ENCODE measurements at regions not wholly inside any gene's neighbourhood (a gene's known extent, or its start where the extent isn't known, plus 50 kb on each side); places are given as distances from the start of the nearest gene placed in this dataset.

DNA sequence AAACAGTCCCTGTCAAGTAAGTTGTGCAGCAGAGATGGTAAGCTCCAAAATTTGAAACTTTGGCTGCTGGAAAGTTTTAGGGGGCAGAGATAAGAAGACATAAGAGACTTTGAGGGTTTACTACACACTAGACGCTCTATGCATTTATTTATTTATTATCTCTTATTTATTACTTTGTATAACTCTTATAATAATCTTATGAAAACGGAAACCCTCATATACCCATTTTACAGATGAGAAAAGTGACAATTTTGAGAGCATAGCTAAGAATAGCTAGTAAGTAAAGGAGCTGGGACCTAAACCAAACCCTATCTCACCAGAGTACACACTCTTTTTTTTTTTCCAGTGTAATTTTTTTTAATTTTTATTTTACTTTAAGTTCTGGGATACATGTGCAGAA, 112.8 kb upstream of the PKDCC start:
- H3K27ac ChIP-seq = no peak overlapping the region
- TF ChIP-seq ZFX (IDR thresholded peaks at IDR 0.05) = no peak
- TF ChIP-seq, protein P1, sequence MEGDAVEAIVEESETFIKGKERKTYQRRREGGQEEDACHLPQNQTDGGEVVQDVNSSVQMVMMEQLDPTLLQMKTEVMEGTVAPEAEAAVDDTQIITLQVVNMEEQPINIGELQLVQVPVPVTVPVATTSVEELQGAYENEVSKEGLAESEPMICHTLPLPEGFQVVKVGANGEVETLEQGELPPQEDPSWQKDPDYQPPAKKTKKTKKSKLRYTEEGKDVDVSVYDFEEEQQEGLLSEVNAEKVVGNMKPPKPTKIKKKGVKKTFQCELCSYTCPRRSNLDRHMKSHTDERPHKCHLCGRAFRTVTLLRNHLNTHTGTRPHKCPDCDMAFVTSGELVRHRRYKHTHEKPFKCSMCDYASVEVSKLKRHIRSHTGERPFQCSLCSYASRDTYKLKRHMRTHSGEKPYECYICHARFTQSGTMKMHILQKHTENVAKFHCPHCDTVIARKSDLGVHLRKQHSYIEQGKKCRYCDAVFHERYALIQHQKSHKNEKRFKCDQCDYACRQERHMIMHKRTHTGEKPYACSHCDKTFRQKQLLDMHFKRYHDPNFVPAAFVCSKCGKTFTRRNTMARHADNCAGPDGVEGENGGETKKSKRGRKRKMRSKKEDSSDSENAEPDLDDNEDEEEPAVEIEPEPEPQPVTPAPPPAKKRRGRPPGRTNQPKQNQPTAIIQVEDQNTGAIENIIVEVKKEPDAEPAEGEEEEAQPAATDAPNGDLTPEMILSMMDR (conservative IDR thresholded peaks at IDR 0.05) = no peak

GRCh38 chr2:41935825-41936224, 112.0 kb upstream of the PKDCC start:
- no peak overlapping the region for H3K27ac ChIP-seq
- TF ChIP-seq, protein P1 (conservative IDR thresholded peaks at IDR 0.05) = no peak
- TF ChIP-seq ZFX (IDR thresholded peaks at IDR 0.05) = no peak

DNA sequence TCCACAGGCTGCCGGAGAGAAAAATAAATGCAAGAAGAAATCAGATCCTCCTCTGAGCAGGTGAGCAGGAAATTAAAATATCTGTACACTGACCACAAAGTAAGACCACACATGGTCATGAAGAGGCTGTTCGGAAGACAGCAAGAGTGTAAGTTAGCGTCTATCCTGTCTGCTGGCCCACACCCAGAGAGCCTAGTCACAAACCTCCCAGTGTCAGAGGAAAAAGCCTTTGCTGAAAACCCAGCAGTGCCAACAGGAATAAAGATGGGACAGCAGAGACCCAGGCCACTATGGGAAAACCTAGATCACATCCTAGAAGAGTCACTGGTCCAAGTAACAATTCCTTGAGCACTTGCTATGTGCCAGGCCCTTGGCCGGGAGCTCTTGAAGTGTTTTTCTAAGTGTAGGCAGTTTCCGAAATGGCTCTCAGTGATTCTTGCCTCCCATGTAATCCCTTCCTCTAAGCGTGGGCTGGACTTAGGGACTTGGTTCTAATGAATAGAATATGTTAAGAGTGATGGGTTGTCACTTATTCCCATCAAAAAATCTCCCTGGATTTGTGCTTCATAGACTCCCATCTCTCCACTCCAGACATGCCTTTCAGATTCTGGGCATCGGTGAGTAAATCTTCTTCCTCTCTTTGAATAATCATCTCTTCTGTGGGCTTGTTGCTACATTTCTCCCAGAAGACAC, 110.9 kb upstream of the PKDCC start:
- TF ChIP-seq ZFX (IDR thresholded peaks at IDR 0.05) = no peak
- H3K27ac ChIP-seq = no peak overlapping the region

DNA sequence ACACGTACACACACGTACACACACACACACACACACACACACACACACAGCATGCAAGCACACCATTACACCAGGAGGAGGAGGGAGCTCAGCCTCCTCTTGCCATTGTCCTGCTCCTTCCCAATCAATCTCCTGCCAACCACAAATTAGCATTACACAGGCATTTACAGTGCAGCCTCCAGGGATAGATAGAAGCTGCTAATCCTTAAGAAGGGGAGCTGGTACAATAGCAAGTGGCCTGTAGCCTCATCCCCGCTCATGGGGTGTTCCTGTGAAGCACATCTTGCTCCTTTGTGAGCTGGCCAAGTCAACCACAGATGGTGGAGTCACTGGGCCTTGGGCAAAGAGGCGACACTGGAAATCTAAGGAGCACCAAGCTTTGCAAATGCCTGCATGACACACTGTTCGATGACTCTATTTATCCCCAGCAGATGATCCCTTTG, 110.3 kb upstream of the PKDCC start:
- TF ChIP-seq ZFX (IDR thresholded peaks at IDR 0.05) = no peak
- TF ChIP-seq, protein P1 (conservative IDR thresholded peaks at IDR 0.05) = no peak
- H3K27ac ChIP-seq = no peak overlapping the region

GRCh38 chr2:41937921-41938708, 109.7 kb upstream of the PKDCC start:
- no peak overlapping the region for H3K27ac ChIP-seq
- TF ChIP-seq ZFX (IDR thresholded peaks at IDR 0.05) = no peak
- TF ChIP-seq, protein P1 (conservative IDR thresholded peaks at IDR 0.05) = no peak

- no peak for TF ChIP-seq ZFX (IDR thresholded peaks at IDR 0.05)
- TF ChIP-seq, protein P1 (conservative IDR thresholded peaks at IDR 0.05) = no peak
- H3K27ac ChIP-seq = no peak overlapping the region
These were observed 107.6 kb upstream of the PKDCC start for GRCh38 chr2:41940060-41940744.

GRCh38 chr2:41940745-41941063, 107.1 kb upstream of the PKDCC start:
- H3K27ac ChIP-seq = no peak overlapping the region
- TF ChIP-seq ZFX (IDR thresholded peaks at IDR 0.05) = no peak
- TF ChIP-seq, protein P1 (conservative IDR thresholded peaks at IDR 0.05) = no peak
